ENCODE measurements at regions not wholly inside any gene's neighbourhood (a gene's known extent, or its start where the extent isn't known, plus 50 kb on each side); places are given as distances from the start of the nearest gene placed in this dataset.

DNA sequence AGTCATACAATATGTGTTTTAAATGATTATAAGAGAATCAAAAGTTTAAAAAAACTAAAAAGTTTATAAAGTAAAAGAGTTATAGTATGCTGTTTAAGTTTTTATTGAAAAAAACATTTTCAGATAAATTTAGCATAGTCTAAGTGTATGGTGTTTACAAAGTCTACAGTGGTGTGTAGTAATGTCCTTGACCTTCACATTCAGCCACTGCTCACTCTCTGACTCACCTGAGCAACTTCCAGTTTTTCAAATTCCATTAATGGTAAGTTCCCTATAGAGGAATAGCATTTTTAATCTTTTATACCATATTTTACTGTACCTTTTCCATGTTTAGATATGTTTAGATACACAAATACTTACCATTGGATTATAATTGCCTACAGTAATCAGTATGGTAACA is 842.4 kb upstream of the KLHL1 start:
- no peak overlapping the region for H3K27ac ChIP-seq
- TF ChIP-seq, protein P1, sequence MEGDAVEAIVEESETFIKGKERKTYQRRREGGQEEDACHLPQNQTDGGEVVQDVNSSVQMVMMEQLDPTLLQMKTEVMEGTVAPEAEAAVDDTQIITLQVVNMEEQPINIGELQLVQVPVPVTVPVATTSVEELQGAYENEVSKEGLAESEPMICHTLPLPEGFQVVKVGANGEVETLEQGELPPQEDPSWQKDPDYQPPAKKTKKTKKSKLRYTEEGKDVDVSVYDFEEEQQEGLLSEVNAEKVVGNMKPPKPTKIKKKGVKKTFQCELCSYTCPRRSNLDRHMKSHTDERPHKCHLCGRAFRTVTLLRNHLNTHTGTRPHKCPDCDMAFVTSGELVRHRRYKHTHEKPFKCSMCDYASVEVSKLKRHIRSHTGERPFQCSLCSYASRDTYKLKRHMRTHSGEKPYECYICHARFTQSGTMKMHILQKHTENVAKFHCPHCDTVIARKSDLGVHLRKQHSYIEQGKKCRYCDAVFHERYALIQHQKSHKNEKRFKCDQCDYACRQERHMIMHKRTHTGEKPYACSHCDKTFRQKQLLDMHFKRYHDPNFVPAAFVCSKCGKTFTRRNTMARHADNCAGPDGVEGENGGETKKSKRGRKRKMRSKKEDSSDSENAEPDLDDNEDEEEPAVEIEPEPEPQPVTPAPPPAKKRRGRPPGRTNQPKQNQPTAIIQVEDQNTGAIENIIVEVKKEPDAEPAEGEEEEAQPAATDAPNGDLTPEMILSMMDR (conservative IDR thresholded peaks at IDR 0.05): no peak

DNA sequence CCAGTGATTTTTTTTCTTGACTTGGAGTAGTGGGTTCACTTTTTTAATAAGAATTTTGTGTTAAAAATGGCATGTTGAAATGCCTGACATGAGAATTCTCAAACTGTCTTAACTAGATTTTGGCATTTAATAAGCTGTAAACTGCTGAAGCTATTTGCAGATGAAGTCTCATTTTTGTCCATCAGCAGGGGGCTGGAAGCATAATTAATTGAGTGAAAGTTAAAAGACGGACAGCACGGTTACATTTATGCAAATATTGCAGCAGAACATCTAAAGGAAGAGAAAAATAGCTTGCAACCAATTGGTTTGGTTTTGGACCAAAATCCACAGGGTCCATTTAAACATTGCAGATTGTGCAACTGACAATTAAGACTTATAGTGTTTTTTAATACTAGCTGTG is 837.3 kb upstream of the KLHL1 start:
- TF ChIP-seq, protein P1 (conservative IDR thresholded peaks at IDR 0.05): no peak
- H3K27ac ChIP-seq: no peak overlapping the region

DNA sequence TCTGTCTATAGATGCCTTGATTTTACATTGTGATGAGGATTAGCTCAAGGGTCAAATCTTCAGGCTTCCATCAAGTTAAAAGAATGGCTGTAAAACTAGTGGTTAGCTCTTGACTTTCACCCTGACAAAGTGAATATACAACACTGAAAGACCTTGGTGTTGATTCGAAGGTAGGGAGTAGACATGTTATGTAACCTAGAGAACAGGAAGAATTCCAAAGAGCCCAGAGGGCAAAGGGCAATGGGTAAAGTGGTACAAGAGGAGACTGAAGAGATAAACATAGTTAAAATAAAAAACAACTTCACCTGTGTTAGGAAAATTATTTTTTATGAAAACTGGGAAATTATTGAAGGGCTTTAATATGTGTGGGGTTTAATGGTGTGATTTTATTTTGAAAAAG is 833.2 kb upstream of the KLHL1 start:
- H3K27ac ChIP-seq: no peak overlapping the region
- TF ChIP-seq, protein P1 (conservative IDR thresholded peaks at IDR 0.05): no peak

DNA sequence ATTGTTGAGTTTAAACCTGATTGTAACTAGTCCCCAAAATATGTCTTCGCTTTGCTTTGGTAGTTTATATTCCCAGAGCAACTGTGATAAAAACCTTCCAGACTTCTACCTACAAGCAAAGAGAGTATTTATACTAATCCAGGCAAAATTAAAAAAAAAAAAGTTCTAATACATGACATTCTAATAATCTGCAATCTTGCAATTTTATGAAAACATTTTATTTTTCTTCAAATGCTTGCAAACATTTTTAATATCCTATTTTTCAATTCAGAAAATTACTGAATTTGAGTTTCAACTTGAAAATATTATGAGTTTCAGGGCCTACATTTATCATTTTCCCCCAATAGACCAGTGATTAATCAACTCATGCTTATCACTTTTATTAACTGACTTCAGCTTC is 830.2 kb upstream of the KLHL1 start:
- no peak overlapping the region for H3K27ac ChIP-seq
- TF ChIP-seq, protein P1 (conservative IDR thresholded peaks at IDR 0.05): no peak

DNA sequence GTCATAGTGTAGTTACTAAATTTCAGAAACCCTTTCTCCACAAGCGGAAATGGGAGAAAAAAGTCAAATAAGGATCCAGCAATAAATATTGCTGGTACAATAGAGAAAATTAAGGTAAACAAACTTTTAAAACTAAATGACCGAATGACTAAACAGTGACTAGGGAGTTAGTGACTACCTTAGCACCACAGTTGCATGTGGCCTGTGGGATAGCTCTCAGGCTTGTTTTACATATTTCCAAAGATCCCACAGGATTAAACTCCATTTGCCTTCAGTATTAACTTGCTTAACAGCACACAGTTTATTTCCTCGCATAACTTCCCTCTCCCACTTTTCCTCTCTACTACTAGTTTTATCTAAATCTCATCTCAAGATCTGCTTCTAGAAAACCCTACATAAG is 824.3 kb upstream of the KLHL1 start:
- TF ChIP-seq, protein P1 (conservative IDR thresholded peaks at IDR 0.05): no peak
- H3K27ac ChIP-seq: no peak overlapping the region

DNA sequence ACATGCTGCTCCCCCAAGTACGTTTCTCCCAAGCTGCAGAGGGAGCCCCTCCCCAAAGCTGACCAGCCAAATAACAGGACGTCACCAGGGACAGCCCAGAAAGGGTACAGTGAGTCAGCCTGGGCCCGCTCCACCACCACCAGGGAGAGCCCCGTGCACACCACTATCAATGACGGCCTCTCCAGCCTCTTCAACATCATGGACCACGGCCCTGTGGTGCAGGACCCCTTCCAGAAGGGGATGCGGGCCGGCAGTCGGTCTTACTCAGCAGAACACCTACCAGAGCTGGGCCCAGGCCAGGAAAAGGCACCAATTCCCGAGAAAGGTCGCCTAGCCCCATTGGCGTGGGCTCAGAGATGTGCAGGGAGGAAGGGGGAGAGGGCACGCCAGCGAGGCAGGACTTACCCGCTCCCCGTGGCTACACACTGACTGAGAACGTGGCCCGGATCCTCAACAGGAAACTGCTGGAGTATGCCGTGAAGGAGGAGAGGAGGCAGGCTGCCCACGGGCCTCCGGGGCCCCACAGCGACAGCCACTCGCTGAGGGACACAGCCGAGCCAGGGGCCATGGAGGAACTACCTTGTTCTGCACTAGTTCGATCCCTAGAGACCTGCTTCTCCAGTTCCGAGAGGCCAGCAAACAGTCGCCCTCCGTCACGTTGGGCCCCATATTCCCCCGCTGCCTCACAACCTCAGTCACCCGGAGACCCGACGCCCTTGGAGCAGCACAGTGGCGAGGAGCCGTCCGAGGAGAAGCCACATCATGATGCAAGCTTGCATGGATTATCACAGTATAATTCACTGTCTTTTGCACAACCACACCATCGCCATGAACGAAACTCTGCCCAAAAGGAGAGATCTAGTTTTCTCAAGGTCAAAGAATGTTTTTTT is 815.9 kb upstream of the KLHL1 start:
- no peak overlapping the region for H3K27ac ChIP-seq
- TF ChIP-seq, protein P1 (conservative IDR thresholded peaks at IDR 0.05): no peak

DNA sequence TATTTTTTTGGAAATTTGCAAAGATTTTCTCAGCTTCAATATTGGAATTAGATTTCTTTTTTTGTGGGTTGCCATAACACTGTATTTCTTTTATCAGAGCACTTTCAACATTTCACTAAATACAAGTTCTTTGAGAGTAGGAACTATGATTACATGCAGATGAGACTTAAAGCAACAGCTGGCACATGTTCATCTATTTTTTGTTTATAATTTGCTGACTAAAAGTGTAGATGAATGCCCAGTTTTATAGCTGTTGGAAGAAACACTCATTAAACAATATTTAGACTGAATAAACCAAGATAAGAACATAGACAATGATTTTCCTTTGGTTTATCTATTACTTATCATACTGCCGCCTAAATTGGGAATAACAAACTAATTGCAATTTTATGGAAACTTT is 803.0 kb upstream of the KLHL1 start:
- no peak overlapping the region for H3K27ac ChIP-seq
- TF ChIP-seq, protein P1 (conservative IDR thresholded peaks at IDR 0.05): no peak

Data from VCaP (cell line).